ENCODE measurements at regions not wholly inside any gene's neighbourhood (a gene's known extent, or its start where the extent isn't known, plus 50 kb on each side); places are given as distances from the start of the nearest gene placed in this dataset.

DNA sequence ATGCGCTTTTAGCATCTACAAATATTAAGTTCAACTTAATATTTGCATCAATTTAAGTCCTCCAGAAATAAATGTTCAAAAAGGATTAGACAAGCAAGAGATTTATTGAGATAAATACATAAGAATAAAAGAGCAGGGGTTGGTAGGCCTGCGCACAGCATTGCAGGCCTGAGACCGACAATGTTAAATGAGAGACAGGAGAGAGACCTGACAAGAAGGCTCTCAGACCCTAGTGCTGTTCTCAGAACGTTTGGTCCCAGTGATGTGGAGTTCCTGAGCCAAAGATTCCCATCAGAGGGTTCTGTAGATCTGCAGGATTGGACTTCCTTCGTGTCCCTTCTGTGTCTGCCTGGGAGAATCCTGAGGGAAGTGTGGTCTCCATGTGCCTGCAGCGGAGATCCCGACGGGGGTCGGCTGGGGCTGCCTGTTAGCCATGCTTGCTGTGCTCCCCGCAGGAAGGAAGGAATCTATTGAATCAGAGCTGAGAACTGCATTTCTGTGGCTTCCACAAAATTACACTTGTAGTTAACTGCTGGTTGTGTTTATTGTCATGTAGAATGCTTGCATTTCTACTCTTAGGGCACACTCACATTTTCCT lies 369.9 kb upstream of the SLC10A2 start:
- TF ChIP-seq, protein P1, sequence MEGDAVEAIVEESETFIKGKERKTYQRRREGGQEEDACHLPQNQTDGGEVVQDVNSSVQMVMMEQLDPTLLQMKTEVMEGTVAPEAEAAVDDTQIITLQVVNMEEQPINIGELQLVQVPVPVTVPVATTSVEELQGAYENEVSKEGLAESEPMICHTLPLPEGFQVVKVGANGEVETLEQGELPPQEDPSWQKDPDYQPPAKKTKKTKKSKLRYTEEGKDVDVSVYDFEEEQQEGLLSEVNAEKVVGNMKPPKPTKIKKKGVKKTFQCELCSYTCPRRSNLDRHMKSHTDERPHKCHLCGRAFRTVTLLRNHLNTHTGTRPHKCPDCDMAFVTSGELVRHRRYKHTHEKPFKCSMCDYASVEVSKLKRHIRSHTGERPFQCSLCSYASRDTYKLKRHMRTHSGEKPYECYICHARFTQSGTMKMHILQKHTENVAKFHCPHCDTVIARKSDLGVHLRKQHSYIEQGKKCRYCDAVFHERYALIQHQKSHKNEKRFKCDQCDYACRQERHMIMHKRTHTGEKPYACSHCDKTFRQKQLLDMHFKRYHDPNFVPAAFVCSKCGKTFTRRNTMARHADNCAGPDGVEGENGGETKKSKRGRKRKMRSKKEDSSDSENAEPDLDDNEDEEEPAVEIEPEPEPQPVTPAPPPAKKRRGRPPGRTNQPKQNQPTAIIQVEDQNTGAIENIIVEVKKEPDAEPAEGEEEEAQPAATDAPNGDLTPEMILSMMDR (IDR thresholded peaks at IDR 0.05), result no peak
- DNase-seq (no peak), ATAC-seq (no peak)
- no peaks in the 10 kb centered on the region for H3K4me1 ChIP-seq
- no peaks in the 10 kb centered on the region for H3K36me3 ChIP-seq
- no peak overlapping the region for H3K4me3 ChIP-seq
- no peaks in the 10 kb centered on the region for H3K27me3 ChIP-seq (ENCODE audit: low read depth)
- no peaks in the 10 kb centered on the region for H3K9me3 ChIP-seq
- H3K27ac ChIP-seq, result no peak overlapping the region
- intact Hi-C loops (cut with DNase I), result no loop called here

GRCh38 chr13:103431856-103432255 lies 365.6 kb upstream of the SLC10A2 start:
- Histone ChIP-seq H3K4me3 (no peak overlapping the region), H3K4me1 (no peaks in the 10 kb centered on the region), H3K27me3 (ENCODE audit: low read depth) (no peaks in the 10 kb centered on the region), H3K36me3 (no peaks in the 10 kb centered on the region), H3K9me3 (no peaks in the 10 kb centered on the region), H3K27ac (no peak overlapping the region)
- ATAC-seq (no peak), DNase-seq (no peak)
- TF ChIP-seq, protein P1 (IDR thresholded peaks at IDR 0.05), result no peak
- intact Hi-C loops (cut with DNase I), result no loop called here

DNA sequence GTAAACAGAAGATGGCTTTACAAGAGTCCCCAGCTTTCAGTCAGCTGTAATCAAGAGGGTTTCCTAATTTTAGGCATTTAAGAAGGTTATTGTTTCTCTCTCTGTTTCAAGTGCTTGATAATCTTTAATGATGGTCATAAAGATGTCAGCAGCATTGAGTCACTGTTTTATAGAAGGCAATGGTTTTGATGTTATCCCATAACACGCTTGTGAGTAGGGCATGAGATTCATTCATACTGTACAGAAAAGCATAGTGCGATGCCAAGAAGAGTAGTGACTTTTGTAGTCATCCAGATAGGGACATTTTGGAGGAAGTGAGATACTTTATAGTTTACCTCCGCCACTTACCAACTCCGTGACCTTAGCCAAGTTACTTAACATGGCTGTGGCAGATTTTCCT lies 364.2 kb upstream of the SLC10A2 start:
- ATAC-seq (no peak), DNase-seq (no peak)
- intact Hi-C loops (cut with DNase I), result no loop called here
- H3K9me3 ChIP-seq, result no peaks in the 10 kb centered on the region
- no peak overlapping the region for H3K4me3 ChIP-seq
- no peaks in the 10 kb centered on the region for H3K36me3 ChIP-seq
- no peaks in the 10 kb centered on the region for H3K27me3 ChIP-seq (ENCODE audit: low read depth)
- no peak overlapping the region for H3K27ac ChIP-seq
- no peaks in the 10 kb centered on the region for H3K4me1 ChIP-seq
- TF ChIP-seq, protein P1 (IDR thresholded peaks at IDR 0.05), result no peak

DNA sequence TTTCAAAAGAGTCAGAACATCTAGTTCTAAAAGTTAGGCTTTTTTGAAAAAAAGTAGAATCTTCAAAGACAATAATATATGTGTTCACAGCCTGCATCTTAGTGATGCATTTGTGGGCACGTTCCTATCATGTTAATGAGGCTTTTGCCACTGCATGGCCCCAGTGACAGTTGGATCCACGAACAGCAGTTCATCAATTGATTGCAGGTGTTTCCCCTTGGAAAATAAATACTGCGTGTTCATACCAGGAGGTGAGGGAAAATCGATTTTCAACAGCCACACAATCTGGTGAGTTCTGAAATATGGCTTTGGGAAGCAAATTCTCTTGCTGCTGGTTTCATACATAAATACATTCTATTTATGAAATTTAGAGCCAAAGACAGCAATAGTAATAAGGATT lies 343.8 kb upstream of the SLC10A2 start:
- TF ChIP-seq, protein P1 (IDR thresholded peaks at IDR 0.05), result no peak
- Histone ChIP-seq H3K9me3 (no peaks in the 10 kb centered on the region), H3K27ac (no peak overlapping the region), H3K4me3 (no peak overlapping the region), H3K27me3 (ENCODE audit: low read depth) (no peaks in the 10 kb centered on the region), H3K4me1 (no peaks in the 10 kb centered on the region), H3K36me3 (no peaks in the 10 kb centered on the region)
- no peak for ATAC-seq
- intact Hi-C loops (cut with DNase I), result no loop called here
- DNase-seq, result no peak

DNA sequence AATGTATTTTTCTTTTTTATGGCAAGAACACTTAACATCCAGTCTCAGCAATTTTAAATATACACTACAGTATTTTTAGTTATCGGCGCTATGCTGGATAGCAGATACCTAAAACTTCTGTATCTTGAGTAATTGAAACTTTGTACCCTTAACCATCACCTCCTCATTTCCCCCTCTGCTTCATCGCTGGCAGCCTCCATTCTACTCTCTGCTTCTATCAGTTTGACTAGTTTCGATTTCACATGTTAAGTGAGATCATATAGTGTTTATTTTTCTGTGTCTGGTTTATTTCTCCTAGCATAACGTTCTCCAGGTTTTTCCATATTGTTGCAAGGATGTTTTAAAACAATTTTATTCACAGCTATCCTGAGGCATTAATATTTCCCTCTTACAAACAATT lies 340.8 kb upstream of the SLC10A2 start:
- Histone ChIP-seq H3K27ac (no peak overlapping the region), H3K27me3 (ENCODE audit: low read depth) (no peaks in the 10 kb centered on the region), H3K36me3 (no peaks in the 10 kb centered on the region), H3K9me3 (no peaks in the 10 kb centered on the region), H3K4me1 (no peaks in the 10 kb centered on the region), H3K4me3 (no peak overlapping the region)
- TF ChIP-seq, protein P1 (IDR thresholded peaks at IDR 0.05), result no peak
- no peak for ATAC-seq
- no peak for DNase-seq
- intact Hi-C loops (cut with DNase I), result no loop called here

- no peaks in the 10 kb centered on the region for H3K27me3 ChIP-seq (ENCODE audit: low read depth)
- TF ChIP-seq, protein P1 (IDR thresholded peaks at IDR 0.05), result no peak
- no peak overlapping the region for H3K4me3 ChIP-seq
- DNase-seq (no peak), ATAC-seq (no peak)
- H3K36me3 ChIP-seq, result no peaks in the 10 kb centered on the region
- H3K4me1 ChIP-seq, result no peaks in the 10 kb centered on the region
- H3K27ac ChIP-seq, result no peak overlapping the region
- intact Hi-C loops (cut with DNase I), result no loop called here
- H3K9me3 ChIP-seq, result no peaks in the 10 kb centered on the region
Observed at GRCh38 chr13:103405297-103405696, 339.1 kb upstream of the SLC10A2 start.
